ENCODE measurements at regions not wholly inside any gene's neighbourhood (a gene's known extent, or its start where the extent isn't known, plus 50 kb on each side); places are given as distances from the start of the nearest gene placed in this dataset.

DNA sequence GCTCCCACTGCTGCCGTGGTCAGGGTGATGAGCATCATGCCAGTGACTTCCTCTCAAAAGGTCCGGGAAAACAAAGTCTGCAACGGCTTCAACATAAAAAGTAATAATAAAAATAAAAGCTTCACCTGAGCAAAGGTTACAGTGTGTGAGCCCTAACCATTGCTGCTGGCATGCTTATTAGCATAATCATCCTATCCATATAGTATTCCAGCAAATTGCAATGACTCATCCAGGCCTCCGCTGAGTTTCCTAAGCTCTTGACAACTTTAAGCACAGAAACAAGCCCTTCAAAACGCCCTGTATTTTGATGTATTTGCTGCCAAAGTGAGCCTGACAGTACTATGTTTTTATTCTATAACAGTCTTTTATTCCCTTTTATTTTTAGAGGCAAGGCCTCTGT lies 100.5 kb downstream of the AASDH start:
- DNase-seq = no peak

DNA sequence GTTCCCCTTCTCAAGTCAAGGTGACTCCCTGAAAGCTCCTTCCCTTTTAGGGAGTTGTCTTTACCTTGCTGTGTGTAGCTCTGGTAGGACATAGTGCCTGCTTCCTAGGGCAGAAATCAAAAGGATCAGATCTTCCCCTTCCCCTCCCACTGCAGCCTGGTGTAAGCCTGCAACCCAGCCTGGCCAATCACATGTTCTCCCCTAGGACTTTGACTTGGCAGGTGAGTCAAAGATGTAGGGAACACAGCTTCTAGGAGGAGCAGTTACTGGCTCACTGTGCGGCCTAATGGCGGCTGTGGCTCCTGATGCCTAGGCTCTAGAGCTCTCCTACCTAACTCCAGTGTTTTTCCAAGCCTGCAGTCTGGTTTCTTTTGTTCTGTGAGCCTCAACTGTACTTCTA lies 103.9 kb downstream of the AASDH start:
- no peak for DNase-seq

DNA sequence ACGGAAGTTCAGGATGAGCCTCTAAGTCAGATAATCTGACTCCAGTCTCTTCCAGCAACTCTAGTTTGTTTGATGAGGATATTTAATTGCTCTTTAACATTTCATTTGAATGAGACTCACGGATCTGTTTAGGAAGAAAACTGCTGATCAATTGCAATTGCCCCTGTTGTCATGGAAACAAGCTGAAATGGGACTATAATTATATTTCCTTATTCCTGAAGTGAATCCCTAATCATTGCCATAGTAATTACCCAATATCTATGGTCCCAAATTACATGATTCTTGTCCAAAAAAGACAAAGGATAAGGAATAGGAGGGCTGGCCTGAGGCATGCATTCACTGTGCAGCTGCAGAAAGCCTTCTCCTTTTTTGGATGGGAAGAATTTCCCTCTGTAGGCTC lies 105.3 kb downstream of the AASDH start:
- no peak for DNase-seq

DNA sequence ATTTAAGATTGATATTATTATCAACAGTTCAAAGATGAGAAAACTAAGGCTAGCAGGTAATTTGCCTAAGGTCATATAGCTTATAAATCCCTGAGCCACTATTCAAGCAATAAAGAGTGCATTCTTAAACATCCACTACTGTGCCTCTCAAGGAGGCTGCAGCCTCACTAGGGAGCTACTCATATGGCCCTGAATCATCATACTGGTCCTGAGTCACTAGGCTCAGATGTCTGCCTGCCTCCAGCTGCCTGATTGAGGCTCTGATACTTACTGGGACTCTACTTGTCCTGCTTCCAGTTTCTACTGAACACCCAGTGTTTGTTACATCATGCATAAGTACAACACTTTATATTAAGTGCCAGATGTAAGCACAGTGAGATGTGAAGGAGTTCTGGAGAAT lies 110.7 kb downstream of the AASDH start:
- no peak for DNase-seq

DNA sequence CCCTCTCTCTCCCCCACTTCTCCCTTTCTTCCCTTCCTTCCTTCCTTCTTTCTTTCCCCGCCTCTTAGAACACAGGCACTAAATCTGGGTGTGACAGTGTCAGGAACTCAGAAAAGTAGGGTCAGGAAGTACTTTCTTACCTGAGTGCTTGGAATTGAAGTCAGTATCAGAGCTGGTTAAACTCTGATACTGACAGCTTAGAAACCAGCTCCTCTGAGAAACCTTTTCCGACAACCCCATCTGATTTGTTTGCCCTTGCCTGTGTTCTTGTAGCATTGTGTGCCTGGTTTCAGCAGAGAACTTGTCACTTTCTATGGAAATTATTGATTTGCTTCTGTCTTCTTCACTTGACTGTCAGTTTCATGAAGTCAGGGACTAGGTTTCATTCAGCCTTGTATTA lies 113.9 kb downstream of the AASDH start:
- DNase-seq = no peak

DNA sequence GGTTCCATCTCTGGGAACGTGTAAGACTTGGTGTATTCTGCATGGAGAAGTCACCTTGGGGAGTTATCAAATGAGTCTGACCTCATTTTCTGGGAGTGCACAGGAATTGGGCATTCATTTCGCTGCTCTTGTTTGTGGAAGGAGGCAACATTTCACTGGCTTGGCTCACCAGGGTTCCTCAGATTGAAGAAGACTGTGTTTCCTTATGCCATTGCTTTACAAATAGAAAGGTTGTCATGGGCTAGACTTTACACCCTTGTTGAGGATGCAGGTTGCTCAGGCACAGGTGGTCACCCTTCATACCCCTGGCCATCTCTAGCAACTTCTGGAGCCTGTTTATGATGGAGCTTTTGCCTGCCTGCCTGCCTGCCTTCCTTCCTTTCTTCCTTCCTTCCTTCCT lies 114.4 kb downstream of the AASDH start:
- DNase-seq = no peak

DNA sequence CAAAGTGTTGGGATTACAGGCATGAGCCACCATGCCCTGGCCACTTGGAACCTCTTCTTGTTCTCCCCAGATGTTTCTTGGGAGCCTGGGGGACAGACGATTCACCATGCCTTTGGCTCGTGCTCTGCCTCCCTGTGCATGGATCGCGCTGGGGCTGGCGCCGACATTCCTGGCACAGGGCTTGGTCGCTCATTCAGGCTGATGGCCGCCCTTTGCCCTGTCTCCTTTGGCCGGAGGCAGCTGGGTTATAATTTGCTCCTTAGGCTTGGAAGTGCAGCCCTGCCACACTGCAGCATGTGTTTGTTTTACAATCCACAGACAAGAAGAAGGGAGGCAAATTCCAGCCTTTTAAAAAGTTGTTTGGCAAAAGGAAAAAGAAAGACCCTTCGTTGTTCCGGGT lies 115.3 kb downstream of the AASDH start:
- no peak for DNase-seq

DNA sequence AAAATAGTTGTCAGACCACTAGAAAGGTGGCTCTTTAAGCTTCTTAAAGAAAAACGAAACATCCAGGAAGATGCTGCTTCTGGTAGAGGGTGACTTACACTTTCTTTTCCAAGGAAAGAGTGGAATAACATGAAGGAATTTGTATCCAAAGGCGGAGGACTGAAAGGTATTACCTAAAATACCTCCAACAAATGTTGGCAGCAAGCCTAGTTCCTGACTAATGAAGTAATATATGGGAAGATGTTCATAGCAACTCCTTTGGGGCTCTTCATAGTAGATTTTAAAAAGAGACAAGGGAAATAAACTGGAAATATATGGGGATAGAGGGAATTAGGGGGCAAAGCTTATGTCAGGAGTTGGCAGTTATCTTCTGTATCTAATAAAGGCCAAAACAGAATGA lies 116.2 kb downstream of the AASDH start:
- no peak for DNase-seq

DNA sequence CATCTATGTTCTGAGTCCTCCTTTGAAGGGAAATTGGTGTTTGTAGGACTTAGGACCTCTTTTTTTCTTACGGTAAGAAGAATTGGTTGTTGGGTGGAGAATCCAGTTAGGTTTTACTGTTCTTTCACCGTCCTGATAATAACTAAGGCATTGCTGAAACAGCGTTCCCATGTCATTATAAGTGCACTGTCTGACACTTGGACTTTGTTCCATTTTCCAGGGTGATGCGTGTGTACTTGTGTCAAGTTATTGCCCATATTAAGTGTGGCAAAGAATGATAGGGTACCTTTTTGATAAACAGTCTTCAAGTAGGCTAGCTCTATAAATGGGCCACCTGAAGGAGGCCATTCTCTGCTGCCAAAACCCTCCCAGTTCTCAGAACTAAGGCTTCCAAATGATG lies 119.7 kb downstream of the AASDH start:
- no peak for DNase-seq

DNA sequence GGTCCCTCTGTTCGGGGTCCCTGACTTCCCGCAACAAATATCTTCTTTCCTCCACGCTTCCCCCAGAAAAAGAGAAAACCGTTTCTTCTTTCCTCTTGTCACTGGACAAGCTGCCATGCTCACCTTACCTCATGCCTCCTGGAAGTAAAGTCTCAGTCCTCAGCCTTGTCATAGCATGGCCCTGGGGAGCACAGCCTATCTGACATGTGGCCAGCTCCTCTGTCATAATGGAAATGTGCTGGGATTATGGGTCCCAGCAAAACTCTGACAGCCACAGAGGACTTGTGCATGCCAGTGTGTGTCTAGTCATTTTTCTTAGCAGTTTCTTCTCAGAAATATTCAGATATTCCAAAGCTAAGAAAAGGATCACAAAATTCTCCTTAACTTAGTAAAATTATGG lies 122.4 kb downstream of the AASDH start:
- no peak for DNase-seq

DNA sequence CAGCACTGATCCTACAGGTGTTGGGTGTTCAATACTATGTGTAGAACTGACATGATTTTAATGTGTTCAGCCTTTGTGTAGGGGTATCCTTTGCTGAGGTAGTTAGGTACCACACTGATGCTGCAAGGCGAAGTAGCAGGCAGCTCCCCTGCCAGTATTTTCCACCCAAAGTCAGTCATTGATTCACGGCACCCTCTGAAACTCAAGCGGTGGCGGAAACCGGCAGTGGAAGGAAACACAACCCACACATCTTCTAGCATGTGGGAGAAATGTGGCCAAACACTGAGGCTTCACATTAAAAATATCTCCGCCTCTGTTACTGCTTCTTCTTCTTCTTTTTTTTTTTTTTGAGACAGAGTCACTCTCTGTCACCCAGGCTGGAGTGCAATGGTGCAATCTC lies 126.3 kb downstream of the AASDH start:
- no peak for DNase-seq

DNA sequence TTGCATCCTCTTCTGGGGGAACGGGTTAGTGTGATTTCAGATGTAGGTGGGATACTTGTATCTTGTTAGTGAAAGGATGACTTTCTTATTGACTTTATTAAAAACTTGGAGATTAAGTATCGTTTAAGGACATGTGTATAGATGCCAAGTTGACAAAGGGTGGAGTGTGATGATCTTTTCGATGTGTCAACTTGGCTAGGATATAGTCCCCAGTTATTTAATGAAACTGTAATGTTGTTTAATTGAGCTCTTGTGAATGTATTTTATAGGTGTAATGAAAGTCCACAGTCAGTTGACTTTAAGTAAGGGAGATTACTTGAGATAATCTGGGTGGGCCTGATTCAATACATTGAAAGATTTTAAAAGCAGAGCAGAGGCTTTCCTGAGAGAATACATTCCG lies 127.0 kb downstream of the AASDH start:
- no peak for DNase-seq

DNA sequence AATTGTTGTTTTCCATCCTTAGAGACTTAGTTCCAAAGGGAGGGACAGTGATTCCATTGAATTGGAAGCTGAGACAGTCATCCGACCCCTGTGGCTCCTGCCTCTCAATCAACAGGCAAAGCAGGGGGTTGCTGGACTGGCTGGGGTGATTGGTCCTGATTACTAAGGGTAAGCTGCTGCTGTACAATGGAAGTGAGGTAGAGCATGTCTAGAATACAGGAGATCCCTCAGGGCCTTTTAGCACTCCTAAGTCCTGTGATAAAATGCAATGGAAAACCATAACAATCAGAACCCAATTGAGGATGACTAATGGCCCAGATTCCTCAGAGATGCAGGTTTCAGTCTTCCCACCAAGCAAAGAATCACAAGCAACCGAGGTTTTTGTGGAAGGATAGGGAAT lies 127.6 kb downstream of the AASDH start:
- DNase-seq = peak; percentile 7

DNA sequence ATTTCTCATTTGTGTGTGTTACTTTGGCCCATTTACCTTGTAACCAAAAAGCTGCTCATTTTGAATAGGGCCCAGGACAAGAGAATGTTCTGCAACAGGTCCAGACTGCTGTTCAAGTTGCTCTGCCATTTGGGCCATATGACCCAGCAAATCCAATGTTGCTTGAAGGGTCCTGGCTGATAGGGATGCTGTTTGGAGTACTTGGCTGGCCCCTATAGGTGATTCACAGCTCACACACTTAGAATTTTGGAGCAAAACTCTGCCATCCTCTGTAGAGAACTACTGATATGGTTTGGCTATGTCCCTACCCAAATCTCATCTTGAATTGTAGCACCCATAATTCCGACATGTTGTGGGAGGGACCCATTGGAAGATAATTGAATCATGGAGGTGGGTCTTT lies 131.5 kb downstream of the AASDH start:
- DNase-seq = no peak

DNA sequence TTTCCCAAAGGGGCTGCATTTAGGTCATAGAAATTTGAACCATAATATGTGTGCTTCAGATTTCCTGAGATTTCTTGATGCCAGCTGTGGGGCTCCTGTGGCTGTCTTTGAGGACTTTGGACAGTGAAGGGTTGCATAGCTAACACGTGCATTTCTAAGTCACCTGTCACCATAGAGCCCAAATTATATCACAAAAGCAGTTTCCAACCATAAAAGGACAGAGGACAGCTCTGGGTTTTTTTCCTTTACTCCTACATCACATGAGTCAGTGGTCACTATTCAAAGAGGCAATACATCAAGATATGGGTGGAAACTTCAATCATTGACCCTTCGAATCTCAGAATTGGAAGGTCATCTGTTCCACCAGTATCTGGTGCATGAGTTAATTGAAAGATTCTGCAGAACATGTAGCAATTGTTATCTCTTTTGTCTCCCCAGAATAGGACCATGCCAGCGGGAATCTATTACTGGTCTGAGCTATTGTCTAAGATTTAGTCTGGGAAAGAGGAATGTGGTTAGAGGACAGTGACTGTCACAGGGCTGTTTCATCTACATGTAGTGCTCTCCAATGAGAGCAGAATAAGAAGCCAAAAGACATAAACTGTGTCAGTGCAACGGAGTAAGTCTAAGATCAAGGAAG lies 133.5 kb downstream of the AASDH start:
- no peak for DNase-seq

DNA sequence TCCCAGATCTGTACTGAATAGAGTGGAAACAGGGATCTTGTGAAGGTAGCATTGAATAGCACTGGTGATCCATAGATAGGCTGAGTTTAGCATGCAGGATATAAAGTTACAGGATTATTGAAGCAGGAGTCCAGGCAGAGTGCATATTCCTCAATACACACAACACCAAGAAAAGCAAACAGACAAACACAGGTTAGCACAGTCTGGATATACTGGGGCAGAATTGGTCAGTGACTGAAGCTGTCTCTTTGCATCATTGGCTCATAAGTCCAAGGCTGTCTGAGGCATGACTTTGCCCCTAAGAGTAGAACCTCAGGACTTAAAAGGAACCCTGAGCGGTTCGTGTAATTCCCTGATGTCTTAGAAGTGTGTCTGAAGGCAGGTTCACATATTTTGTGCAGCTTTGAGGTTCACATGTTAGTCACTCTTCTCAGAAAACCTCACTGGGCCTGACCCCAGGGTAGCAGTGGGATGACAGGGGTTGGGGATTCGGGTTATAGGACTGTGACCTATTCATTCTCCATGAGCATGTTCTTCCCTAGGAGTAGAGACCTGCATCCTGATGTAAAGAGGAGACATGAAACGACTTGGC lies 134.6 kb downstream of the AASDH start:
- no peak for DNase-seq

DNA sequence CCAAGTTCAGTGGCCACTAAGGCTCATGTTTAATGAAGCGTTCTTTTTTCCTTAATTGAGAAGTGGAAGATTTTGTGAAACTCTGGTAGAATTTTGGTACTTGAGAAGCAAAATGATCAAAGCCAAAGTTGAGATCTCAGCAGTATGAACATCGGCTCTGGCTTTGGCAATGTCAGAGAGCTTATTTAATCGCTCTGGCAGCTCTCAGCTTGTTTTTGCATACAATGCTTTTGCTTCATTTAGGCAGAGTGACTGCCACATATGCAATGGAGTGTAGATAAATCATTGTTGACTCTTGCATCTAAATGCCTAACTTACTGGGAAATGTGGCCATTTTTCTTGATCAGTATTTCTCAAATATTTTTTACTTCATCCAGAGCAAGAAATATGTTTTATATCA lies 135.7 kb downstream of the AASDH start:
- DNase-seq = no peak

DNA sequence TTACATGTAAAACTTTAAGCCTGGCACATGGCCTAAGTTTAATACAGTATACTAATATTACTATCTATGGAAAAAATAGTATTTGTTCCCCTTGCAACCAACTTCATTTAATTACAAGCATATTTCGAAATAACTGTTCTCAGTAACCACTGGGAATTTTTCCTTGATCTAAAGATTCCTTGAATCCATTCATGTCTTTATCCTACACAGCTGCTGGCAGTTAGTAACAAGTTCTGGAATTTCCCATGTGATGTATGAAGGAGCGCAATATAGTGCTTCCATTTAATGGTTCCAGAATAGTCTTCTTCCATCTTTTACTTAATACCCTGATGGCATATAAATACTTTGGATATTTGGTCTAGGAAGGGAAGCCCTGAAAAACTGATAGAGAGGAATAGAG lies 136.5 kb downstream of the AASDH start:
- DNase-seq = no peak

DNA sequence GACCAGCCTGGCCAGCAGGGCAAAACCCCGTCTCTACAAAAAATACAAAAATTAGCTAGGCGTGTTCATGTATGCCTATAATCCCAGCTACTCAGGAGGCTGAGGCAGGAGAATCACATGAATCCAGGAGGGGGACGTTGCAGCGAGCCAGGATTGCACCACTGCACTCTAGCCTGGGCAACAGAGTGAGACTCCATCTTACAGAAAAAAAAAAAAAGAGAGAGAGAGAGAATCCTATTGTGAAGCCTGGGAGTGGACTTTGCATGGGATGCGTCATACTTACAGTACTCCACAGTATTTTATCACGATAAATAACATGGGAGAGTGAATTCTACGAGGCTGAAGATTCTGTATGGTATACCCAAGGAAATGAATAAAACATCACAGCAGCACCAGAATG lies 139.6 kb downstream of the AASDH start:
- no peak for DNase-seq

DNA sequence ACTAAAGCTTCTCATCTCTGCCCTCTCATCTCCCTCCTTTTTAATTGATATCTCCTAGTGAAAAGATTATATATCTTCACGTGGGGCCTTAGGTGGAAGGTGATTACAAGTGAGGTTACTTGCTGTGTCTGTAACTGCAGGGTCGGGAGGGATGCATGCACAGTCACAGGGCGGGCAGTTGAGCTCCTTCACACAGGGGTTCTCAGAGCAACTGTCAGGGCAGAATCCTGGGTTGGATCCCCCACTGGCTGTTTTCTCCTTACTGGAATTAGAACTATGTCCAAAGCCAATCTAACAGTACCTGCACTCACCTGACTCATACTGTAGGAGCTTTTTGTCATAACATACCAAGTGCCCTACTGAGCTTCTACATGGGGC lies 141.1 kb downstream of the AASDH start:
- DNase-seq = no peak

DNA sequence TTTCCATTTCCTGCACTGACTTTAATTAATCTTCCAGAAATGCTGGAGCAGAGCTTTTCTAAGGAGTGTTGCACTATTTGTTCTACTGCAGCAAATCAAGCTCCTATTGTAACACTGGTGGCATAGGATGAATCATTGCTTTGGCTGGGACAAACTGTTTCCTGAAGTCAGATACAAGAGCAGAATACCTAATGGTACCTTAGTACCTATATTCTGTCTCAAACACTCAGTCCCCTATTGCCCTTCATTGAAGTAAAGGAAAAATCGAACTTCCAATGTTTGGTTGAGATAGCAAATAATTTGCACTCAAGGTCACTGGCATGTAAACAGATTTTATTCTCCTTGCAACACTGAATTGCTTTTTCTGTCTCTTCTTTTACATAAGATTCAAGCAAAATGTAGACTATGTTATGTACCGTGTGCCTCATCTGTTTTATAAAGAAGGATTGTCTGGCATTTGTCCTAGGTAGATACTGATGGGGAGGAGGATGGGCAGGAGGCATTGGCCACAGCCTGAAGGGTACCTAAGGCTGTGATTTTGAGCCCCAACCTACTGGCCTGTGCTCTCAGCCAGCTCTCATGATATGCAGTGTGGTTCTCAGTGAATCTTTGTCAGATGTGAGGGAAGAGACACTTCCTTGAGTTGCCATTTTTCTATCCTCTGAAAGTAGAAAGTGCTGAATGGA lies 141.6 kb downstream of the AASDH start:
- no peak for DNase-seq

DNA sequence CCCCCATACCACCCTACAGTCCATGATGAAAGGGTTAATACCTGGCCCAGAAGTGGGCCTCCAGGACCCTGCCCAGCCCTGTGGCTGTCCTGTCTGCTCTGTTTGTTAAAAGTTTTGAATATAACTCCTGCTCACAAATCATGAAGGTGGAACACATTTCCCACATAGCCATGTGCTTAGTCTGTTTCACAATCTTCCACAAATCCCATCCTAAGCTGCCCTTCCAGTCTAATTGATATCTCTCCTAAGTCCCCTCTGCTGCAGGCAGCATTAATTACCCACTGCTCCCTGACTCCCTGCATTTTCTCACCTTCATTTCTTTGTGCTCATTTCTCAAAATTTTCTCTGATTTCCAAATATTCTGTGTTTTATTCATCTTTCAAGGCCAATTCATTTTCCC lies 142.6 kb downstream of the AASDH start:
- no peak for DNase-seq

DNA sequence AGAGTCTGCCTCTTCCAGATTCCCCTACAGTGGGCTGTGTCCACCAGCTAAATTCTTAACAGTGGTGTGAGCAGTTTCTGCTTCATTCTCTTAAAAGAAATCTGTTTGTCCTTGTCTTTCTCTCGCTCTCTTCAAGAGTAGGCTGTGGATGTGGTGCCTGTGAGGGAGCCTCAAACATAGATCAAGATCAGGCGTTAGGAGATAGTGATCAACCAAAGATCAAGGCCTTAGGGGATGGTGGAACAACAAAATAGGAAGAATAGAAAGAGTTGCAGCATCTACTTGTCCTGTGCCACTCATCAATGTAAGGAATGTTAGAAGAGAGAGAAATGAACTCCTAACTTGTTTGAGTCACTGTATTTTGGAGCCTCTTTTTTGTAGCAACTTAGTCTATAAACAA lies 144.2 kb downstream of the AASDH start:
- no peak for DNase-seq

DNA sequence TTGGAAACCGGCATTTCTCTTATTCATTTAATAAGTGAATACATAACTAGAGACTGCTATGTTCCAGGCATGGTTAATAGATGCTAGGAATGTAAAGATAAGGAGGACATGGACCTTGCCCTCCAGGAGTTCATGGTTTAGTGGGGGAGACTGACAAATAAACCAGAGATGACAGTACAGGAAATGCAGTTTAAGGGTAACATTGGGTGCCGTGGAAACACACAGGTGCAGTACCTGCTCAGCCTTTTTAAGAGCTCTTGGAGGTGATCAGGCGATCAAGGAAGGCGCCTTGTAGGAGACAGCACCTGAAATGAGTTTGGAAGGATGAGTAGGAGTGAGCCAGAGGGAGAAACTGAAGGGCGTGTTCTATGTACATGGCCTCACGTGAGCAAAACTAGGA lies 145.8 kb downstream of the AASDH start:
- DNase-seq = no peak

Measured in T1000 (cell line).